H9 (cell line): ENCODE measurements at regions not wholly inside any gene's neighbourhood (a gene's known extent, or its start where the extent isn't known, plus 50 kb on each side); places are given as distances from the start of the nearest gene placed in this dataset.

Source experiments
- DNase-seq: peaks from one replicate; pipeline ENCODE4 v3.0.0-alpha.2; 2017
- H2AFZ ChIP-seq: one replicate; pipeline ENCODE4 v1.6.1; 2013; ENCODE audit warnings: mild to moderate bottlenecking, low read length, control low read depth, moderate library complexity
- H2AK5ac ChIP-seq: 2 replicates; pipeline ENCODE4 v1.6.1; 2013; ENCODE audit warnings: low read length, control low read depth, mixed read lengths; ENCODE audit not compliant: insufficient read length
- H2BK120ac ChIP-seq: one replicate; pipeline ENCODE4 v1.6.1; 2013; ENCODE audit warnings: low read depth, mild to moderate bottlenecking, low read length, control low read depth, inconsistent platforms; ENCODE audit not compliant: poor library complexity, severe bottlenecking
- H2BK12ac ChIP-seq: 2 replicates; pipeline ENCODE4 v1.6.1; 2013; ENCODE audit warnings: low read length, control low read depth, mixed read lengths, low read depth; ENCODE audit not compliant: insufficient read length
- H2BK15ac ChIP-seq: 2 replicates; pipeline ENCODE4 v1.6.1; 2013; ENCODE audit warnings: low read depth, low read length, control low read depth
- H2BK20ac ChIP-seq: one replicate; pipeline ENCODE4 v1.6.1; 2013; ENCODE audit warnings: low read depth, mild to moderate bottlenecking, low read length, control low read depth, inconsistent platforms; ENCODE audit not compliant: poor library complexity, severe bottlenecking
- H2BK5ac ChIP-seq: 2 replicates; pipeline ENCODE4 v1.6.1; 2013; ENCODE audit warnings: low read length, control low read depth, mixed read lengths; ENCODE audit not compliant: insufficient read length
- H3K14ac ChIP-seq: 2 replicates; pipeline ENCODE4 v1.6.1; 2013; ENCODE audit warnings: low read length, control low read depth; ENCODE audit not compliant: insufficient read depth
- H3K18ac ChIP-seq: 2 replicates; pipeline ENCODE4 v1.6.1; 2013; ENCODE audit warnings: low read depth, mild to moderate bottlenecking, mixed read lengths, low read length, control low read depth; ENCODE audit not compliant: insufficient read length
- H3K23ac ChIP-seq: 2 replicates; pipeline ENCODE4 v1.6.1; 2013; ENCODE audit warnings: low read length, control low read depth, mixed read lengths, low read depth; ENCODE audit not compliant: insufficient read length
- H3K23me2 ChIP-seq: 2 replicates; pipeline ENCODE4 v1.6.1; 2013; ENCODE audit warnings: low read depth, mild to moderate bottlenecking, mixed read lengths, low read length, control low read depth; ENCODE audit not compliant: insufficient read length, poor library complexity, severe bottlenecking
- H3K27ac ChIP-seq: 2 replicates; pipeline ENCODE4 v1.5.1; 2013; ENCODE audit warnings: low read length, control low read depth, mixed read lengths, low read depth; ENCODE audit not compliant: insufficient read length
- H3K27me3 ChIP-seq: 2 replicates; pipeline ENCODE4 v1.6.1; 2013; ENCODE audit warnings: low read length, control low read depth, inconsistent platforms; ENCODE audit not compliant: insufficient read depth
- H3K4ac ChIP-seq: 2 replicates; pipeline ENCODE4 v1.6.1; 2013; ENCODE audit warnings: low read depth, mild to moderate bottlenecking, control low read depth, inconsistent platforms, low read length, moderate library complexity
- H3K4me1 ChIP-seq: 2 replicates; pipeline ENCODE4 v1.6.1; 2013; ENCODE audit warnings: low read length, control low read depth, inconsistent platforms; ENCODE audit not compliant: insufficient read depth
- H3K4me2 ChIP-seq: 2 replicates; pipeline ENCODE4 v1.6.1; 2013; ENCODE audit warnings: low read length, control low read depth, mixed read lengths; ENCODE audit not compliant: insufficient read length, insufficient read depth
- H3K56ac ChIP-seq: 2 replicates; pipeline ENCODE4 v1.6.1; 2013; ENCODE audit warnings: low read depth, mild to moderate bottlenecking, mixed read lengths, low read length, control low read depth; ENCODE audit not compliant: insufficient read length
- H3K79me1 ChIP-seq: 2 replicates; pipeline ENCODE4 v1.6.1; 2013; ENCODE audit warnings: low read depth, mild to moderate bottlenecking, moderate library complexity, low read length, control low read depth, inconsistent platforms; ENCODE audit not compliant: insufficient read depth, poor library complexity, severe bottlenecking
- H3K79me2 ChIP-seq: 2 replicates; pipeline ENCODE4 v1.6.1; 2013; ENCODE audit warnings: low read length, control low read depth, inconsistent platforms; ENCODE audit not compliant: insufficient read depth
- H3K9ac ChIP-seq: 2 replicates; pipeline ENCODE4 v1.6.1; 2013; ENCODE audit warnings: low read length, control low read depth, mixed read lengths; ENCODE audit not compliant: insufficient read length; ENCODE audit errors: extremely low read depth
- H3K9me3 ChIP-seq: one replicate; pipeline ENCODE4 v1.6.1; 2013; ENCODE audit warnings: low read depth, low read length, inconsistent platforms; ENCODE audit not compliant: control insufficient read depth
- H3T11ph ChIP-seq: one replicate; pipeline ENCODE4 v1.6.1; 2013; ENCODE audit warnings: mild to moderate bottlenecking, low read length, control low read depth, inconsistent platforms
- H4K20me1 ChIP-seq: one replicate; pipeline ENCODE4 v1.6.1; 2013; ENCODE audit not compliant: control insufficient read depth, insufficient read length, insufficient read depth
- H4K5ac ChIP-seq: 2 replicates; pipeline ENCODE4 v1.6.1; 2013; ENCODE audit warnings: low read depth, mild to moderate bottlenecking, mixed read lengths, low read length, control low read depth; ENCODE audit not compliant: insufficient read length
- H4K8ac ChIP-seq: replicated peaks from 2 replicates; pipeline ENCODE4 v1.6.1; 2013; ENCODE audit warnings: low read length, control low read depth, mixed read lengths, low read depth; ENCODE audit not compliant: insufficient read length
- H4K91ac ChIP-seq: 2 replicates; pipeline ENCODE4 v1.6.1; 2013; ENCODE audit warnings: low read depth, mild to moderate bottlenecking, moderate library complexity, mixed read lengths, low read length, control low read depth; ENCODE audit not compliant: insufficient read length
- H3K27ac Mint-ChIP-seq, 3 experiments: 2 replicates in 2 of 3; 3 replicates in 1 of 3; pipeline ENCODE4 v1.8.0; 2020 to 2021; ENCODE audit warnings: mixed read lengths in 3 of 3, mild to moderate bottlenecking in 1 of 3, moderate library complexity in 1 of 3
- H3K27me3 Mint-ChIP-seq: 2 replicates; pipeline ENCODE4 v1.8.0; 2021; ENCODE audit warnings: low read depth, mild to moderate bottlenecking, moderate library complexity, mixed read lengths
- H3K36me3 Mint-ChIP-seq, 3 experiments: 2 replicates in 2 of 3; 3 replicates in 1 of 3; pipeline ENCODE4 v1.8.0; 2020 to 2021; ENCODE audit warnings: low read depth in 3 of 3, mixed read lengths in 3 of 3; ENCODE audit not compliant: insufficient read depth in 1 of 3
- H3K4me1 Mint-ChIP-seq, 2 experiments: 2 replicates each; pipeline ENCODE4 v1.8.0; 2020; ENCODE audit warnings: mixed read lengths in 2 of 2
- H3K4me3 Mint-ChIP-seq, 2 experiments: 2 replicates in 1 of 2; 3 replicates in 1 of 2; pipeline ENCODE4 v1.8.0; 2020 to 2021; ENCODE audit warnings: mild to moderate bottlenecking in 2 of 2, mixed read lengths in 2 of 2, moderate library complexity in 1 of 2
- H3K9me3 Mint-ChIP-seq, 2 experiments: 2 replicates in 1 of 2; 3 replicates in 1 of 2; pipeline ENCODE4 v1.8.0; 2020; ENCODE audit warnings: mild to moderate bottlenecking in 2 of 2, mixed read lengths in 2 of 2, moderate library complexity in 1 of 2
- WGBS: extraction: QIAGEN DNeasy Blood & Tissue Kit; methylation state at CpG from one replicate; pipeline ENCODE4 v1.1.7; 2013; ENCODE audit warnings: missing lambda C conversion rate, low lambda C conversion rate, mixed read lengths; ENCODE audit not compliant: insufficient read length; ENCODE audit errors: extremely low coverage; 5-methylcytosine and 5-hydroxymethylcytosine counted together
- TF ChIP-seq, protein P1 (sequence below): fragments of 200-600 bp; sonication (generic); conservative IDR thresholded peaks from 3 replicates; pipeline ENCODE4 v1.8.0; 2021; ENCODE audit warnings: antibody characterized with exemption, mild to moderate bottlenecking

DNA sequence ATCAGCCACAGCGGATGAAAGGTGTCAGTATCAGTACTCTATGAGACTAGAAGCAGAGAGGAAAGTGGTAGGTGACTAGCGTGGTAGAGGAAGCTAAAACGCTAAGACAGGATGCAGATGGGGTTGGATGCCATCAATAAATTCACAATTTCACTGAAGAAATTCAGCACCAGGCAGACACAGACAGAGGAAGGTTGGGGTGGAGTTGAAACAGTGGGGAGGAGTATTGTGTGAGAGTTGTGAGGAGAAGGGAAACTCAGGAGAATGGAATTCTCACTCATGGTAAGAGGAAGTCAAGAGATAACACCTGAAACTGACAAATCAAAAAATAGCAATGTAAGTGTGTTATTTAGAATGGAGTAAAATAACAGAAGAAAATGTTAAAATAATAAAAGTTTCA is 208.5 kb upstream of the DAB1 start:
- DNase-seq: no peak
- H3K27me3 ChIP-seq: no peaks in the 10 kb centered on the region
- no peaks in the 10 kb centered on the region for H3K27me3 Mint-ChIP-seq

More for the DNA sequence above, 208.5 kb upstream of the DAB1 start:
- H3K9me3 Mint-ChIP-seq: no peaks in the 10 kb centered on the region
- H3K79me1 ChIP-seq: no peaks in the 10 kb centered on the region
- H4K91ac ChIP-seq: no peak overlapping the region
- no peaks in the 10 kb centered on the region for H3K36me3 Mint-ChIP-seq
- H2BK20ac ChIP-seq: peak overlapping the region; percentile 75
- H2AFZ ChIP-seq: no peak overlapping the region
- H3K4ac ChIP-seq: no peak overlapping the region
- no peak overlapping the region for H2BK5ac ChIP-seq
- no peak overlapping the region for H3T11ph ChIP-seq
- no CpG with 5 or more reads among the region's 3 CpGs for WGBS
- H3K4me2 ChIP-seq: no peak overlapping the region
- no peak overlapping the region; a peak in 1 of 7 replicates for H3K27ac Mint-ChIP-seq
- peaks cover 18 to 24% of the 10 kb centered on the region in 2 experiments for H3K4me1 Mint-ChIP-seq
- H3K23ac ChIP-seq: no peak overlapping the region
- H3K79me2 ChIP-seq: no peaks in the 10 kb centered on the region
- H3K9me3 ChIP-seq: no peaks in the 10 kb centered on the region
- H3K18ac ChIP-seq: no peak overlapping the region
- H3K23me2 ChIP-seq: no peaks in the 10 kb centered on the region
- TF ChIP-seq, protein P1, sequence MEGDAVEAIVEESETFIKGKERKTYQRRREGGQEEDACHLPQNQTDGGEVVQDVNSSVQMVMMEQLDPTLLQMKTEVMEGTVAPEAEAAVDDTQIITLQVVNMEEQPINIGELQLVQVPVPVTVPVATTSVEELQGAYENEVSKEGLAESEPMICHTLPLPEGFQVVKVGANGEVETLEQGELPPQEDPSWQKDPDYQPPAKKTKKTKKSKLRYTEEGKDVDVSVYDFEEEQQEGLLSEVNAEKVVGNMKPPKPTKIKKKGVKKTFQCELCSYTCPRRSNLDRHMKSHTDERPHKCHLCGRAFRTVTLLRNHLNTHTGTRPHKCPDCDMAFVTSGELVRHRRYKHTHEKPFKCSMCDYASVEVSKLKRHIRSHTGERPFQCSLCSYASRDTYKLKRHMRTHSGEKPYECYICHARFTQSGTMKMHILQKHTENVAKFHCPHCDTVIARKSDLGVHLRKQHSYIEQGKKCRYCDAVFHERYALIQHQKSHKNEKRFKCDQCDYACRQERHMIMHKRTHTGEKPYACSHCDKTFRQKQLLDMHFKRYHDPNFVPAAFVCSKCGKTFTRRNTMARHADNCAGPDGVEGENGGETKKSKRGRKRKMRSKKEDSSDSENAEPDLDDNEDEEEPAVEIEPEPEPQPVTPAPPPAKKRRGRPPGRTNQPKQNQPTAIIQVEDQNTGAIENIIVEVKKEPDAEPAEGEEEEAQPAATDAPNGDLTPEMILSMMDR: no peak
- H4K8ac ChIP-seq: no peak overlapping the region
- H4K20me1 ChIP-seq: no peaks in the 10 kb centered on the region
- H3K9ac ChIP-seq: no peak overlapping the region
- no peak overlapping the region for H4K5ac ChIP-seq
- no peak overlapping the region for H3K56ac ChIP-seq
- H3K27ac ChIP-seq: no peak overlapping the region
- H3K4me1 ChIP-seq: peaks cover 6% of the 10 kb centered on the region; the same call in 1 of the 2 replicates
- no peak overlapping the region for H3K14ac ChIP-seq
- no peak overlapping the region for H2AK5ac ChIP-seq
- no peak overlapping the region for H2BK15ac ChIP-seq
- no peak overlapping the region for H2BK12ac ChIP-seq
- H3K4me3 Mint-ChIP-seq: no peak overlapping the region
- no peak overlapping the region for H2BK120ac ChIP-seq
